ENCODE measurements at regions not wholly inside any gene's neighbourhood (a gene's known extent, or its start where the extent isn't known, plus 50 kb on each side); places are given as distances from the start of the nearest gene placed in this dataset.
"Not testable (repeated sequence)": the region's sequence is repeated elsewhere in the genome, so short reads cannot be mapped to it uniquely, and the experiment has no call there.

GRCh38 chr16:47979164-47979520 lies 176.7 kb downstream of the ABCC12 start:
- no peaks in the 10 kb centered on the region for H3K9me3 ChIP-seq
- DNase-seq (no peak), ATAC-seq (peak in 1 of 4 donors; percentile 62), FAIRE-seq (no peak)
- intact Hi-C loops (cut with DNase I), result no loop called here
- H3K36me3 ChIP-seq, result no peaks in the 10 kb centered on the region
- H3K4me1 ChIP-seq, result no peaks in the 10 kb centered on the region
- no peak overlapping the region for H3K27ac ChIP-seq
- no peak overlapping the region for H3K4me3 ChIP-seq
- 33 to 38% methylated on average over 5 of the region's 5 CpGs for WGBS, 2 donors
- no peak for TF ChIP-seq CTCF (IDR thresholded peaks at IDR 0.05)
- H3K27me3 ChIP-seq, result no peaks in the 10 kb centered on the region

GRCh38 chr16:47978491-47979163 lies 177.2 kb downstream of the ABCC12 start:
- Histone ChIP-seq H3K27ac (no peak overlapping the region), H3K9me3 (no peaks in the 10 kb centered on the region), H3K27me3 (no peaks in the 10 kb centered on the region), H3K4me1 (no peaks in the 10 kb centered on the region), H3K36me3 (no peaks in the 10 kb centered on the region), H3K4me3 (no peak overlapping the region)
- intact Hi-C loops (cut with DNase I), result no loop called here
- no peak for TF ChIP-seq CTCF (IDR thresholded peaks at IDR 0.05)
- ATAC-seq (no peak), FAIRE-seq (no peak), DNase-seq (no peak)
- 24 to 38% methylated on average over 4 of the region's 4 CpGs for WGBS, 2 donors

GRCh38 chr16:47977802-47978201 lies 178.0 kb downstream of the ABCC12 start:
- no peak for TF ChIP-seq CTCF (IDR thresholded peaks at IDR 0.05)
- H3K4me1 ChIP-seq, result no peaks in the 10 kb centered on the region
- no peaks in the 10 kb centered on the region for H3K9me3 ChIP-seq
- FAIRE-seq (no peak), ATAC-seq (no peak), DNase-seq (no peak)
- no peak overlapping the region for H3K4me3 ChIP-seq
- no peak overlapping the region for H3K27ac ChIP-seq
- H3K36me3 ChIP-seq, result no peaks in the 10 kb centered on the region
- intact Hi-C loops (cut with DNase I), result no loop called here
- H3K27me3 ChIP-seq, result no peaks in the 10 kb centered on the region
- WGBS, 2 donors, result 24 to 36% methylated on average over 1 of the region's 1 CpG

- TF ChIP-seq CTCF (IDR thresholded peaks at IDR 0.05), result no peak
- Histone ChIP-seq H3K27ac (no peak overlapping the region), H3K27me3 (no peaks in the 10 kb centered on the region), H3K9me3 (no peaks in the 10 kb centered on the region), H3K36me3 (no peaks in the 10 kb centered on the region), H3K4me3 (no peak overlapping the region), H3K4me1 (no peaks in the 10 kb centered on the region)
- no peak for FAIRE-seq
- WGBS, 2 donors, result 57 to 66% methylated on average over 12 of the region's 12 CpGs
- ATAC-seq, result no peak
- intact Hi-C loops (cut with DNase I), result no loop called here
- no peak for DNase-seq
Measured at GRCh38 chr16:47976636-47977210, 179.1 kb downstream of the ABCC12 start.

GRCh38 chr16:47974971-47975370 lies 180.8 kb downstream of the ABCC12 start:
- H3K27ac ChIP-seq; intact Hi-C loops (cut with DNase I); H3K4me1 ChIP-seq; H3K9me3 ChIP-seq; H3K4me3 ChIP-seq; H3K36me3 ChIP-seq; DNase-seq; FAIRE-seq; ATAC-seq; H3K27me3 ChIP-seq: not testable (repeated sequence)
- WGBS, 2 donors, result 80 to 94% methylated on average over 5 of the region's 5 CpGs

All from pancreas (tissue), 10 donors.